H7 (cell line): ENCODE measurements at regions not wholly inside any gene's neighbourhood (a gene's known extent, or its start where the extent isn't known, plus 50 kb on each side); places are given as distances from the start of the nearest gene placed in this dataset.
"Not testable (repeated sequence)": the region's sequence is repeated elsewhere in the genome, so short reads cannot be mapped to it uniquely, and the experiment has no call there.

ENCODE experiments used
- DNase-seq: peaks from one replicate; pipeline ENCODE4 v3.0.0; 2012
- H3K27me3 ChIP-seq: 2 replicates; pipeline ENCODE4 v1.6.0; 2011; ENCODE audit warnings: mild to moderate bottlenecking, low read length; ENCODE audit not compliant: control insufficient read depth, insufficient read depth
- H3K36me3 ChIP-seq: replicated peaks from 2 replicates; pipeline ENCODE4 v1.5.1; 2011; ENCODE audit warnings: low read length; ENCODE audit not compliant: control insufficient read depth, insufficient read depth
- H3K4me3 ChIP-seq: 2 replicates; pipeline ENCODE4 v1.5.1; 2011; ENCODE audit warnings: low read depth, mild to moderate bottlenecking, control low read depth, low read length, moderate library complexity; ENCODE audit not compliant: insufficient read depth

DNA sequence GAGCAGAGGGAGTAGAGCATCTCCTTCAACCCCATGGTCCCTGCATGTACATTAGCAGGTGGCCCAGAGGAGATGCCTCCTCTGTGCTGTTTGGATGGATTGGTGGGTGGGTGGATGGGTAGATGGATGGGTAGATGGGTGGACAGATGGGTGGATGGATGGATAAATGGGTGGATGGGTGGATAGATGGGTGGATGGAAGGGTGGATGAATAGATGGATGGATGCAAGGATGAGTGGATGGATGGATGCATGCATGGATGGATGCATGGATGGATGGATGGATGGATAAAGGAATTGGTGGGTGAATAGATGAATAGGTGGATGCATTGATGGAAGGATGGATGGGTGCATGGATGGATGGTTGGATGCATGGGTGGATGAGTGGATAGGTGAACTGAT, 136.5 kb downstream of the NPIPB11 start:
- H3K27me3 ChIP-seq, DNase-seq: not testable (repeated sequence)

GRCh38 chr16:29269192-29269811, 137.2 kb downstream of the NPIPB11 start:
- H3K4me3 ChIP-seq, DNase-seq: not testable (repeated sequence)

More for the DNA sequence above, 136.5 kb downstream of the NPIPB11 start:
- H3K4me3 ChIP-seq, H3K36me3 ChIP-seq: not testable (repeated sequence)

DNA sequence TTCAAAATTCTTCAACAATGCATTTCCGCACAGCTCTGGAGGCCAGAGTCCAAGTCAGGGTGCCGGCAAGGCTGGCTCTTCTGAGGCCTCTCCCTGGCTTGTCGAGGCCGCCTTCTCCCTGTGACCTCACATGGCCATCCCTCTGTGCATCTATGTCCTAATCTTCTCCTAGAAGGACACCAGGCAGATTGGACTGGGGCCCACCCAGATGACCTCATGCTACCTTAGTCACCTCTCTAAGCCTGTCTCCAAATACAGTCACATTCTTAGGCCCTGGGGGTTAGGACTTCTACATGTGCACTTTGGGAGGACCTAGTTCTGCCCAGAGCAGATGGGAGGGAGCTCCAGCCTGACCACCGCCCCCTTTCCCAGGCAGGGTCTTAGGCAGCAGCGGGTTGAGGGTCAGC, 137.7 kb downstream of the NPIPB11 start:
- not testable (repeated sequence) for DNase-seq, H3K36me3 ChIP-seq, H3K4me3 ChIP-seq, H3K27me3 ChIP-seq

More at GRCh38 chr16:29269192-29269811, 137.2 kb downstream of the NPIPB11 start:
- H3K27me3 ChIP-seq, H3K36me3 ChIP-seq: not testable (repeated sequence)

DNA sequence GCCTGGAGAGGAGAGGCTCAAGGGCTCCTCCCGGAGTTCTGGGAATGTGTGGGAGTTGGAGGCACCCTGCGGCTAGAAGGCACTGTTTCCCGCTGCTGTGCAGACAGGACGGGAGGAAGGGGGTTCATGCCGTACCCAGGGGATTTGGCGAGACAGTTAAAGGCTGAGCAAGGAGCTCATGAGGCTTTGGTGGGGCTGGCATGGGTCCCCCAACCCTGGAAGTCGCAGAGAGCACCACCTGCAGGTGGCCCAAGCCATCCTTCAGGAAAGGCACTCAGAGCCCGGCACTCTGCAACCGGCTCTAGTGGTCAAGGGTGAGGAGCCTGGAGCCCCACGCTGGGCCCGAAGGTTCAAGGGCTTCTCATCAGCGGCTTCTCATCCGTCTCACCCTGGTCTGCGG, 138.2 kb downstream of the NPIPB11 start:
- not testable (repeated sequence) for H3K4me3 ChIP-seq, H3K27me3 ChIP-seq, H3K36me3 ChIP-seq
- peak; percentile 42 for DNase-seq

DNA sequence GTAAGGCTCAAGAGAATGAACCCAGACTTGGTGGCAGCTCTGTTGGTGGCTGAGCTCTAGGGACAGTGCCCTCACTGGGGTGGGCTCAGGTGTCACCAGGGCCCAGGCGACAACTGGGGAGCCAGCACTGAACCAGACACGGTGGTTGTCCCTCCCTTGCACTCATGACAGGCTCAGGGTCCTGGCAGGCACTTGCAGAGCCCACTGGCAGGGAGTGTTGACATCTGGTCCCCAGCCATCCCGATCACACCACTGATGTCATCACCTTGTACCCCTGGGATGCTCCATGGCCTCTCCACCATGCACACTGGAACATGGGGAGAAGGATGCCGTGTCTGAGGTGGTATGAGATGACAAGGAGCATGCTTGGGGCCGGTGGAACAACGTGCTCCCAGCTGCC, 138.6 kb downstream of the NPIPB11 start:
- DNase-seq, H3K27me3 ChIP-seq, H3K4me3 ChIP-seq, H3K36me3 ChIP-seq: not testable (repeated sequence)

DNA sequence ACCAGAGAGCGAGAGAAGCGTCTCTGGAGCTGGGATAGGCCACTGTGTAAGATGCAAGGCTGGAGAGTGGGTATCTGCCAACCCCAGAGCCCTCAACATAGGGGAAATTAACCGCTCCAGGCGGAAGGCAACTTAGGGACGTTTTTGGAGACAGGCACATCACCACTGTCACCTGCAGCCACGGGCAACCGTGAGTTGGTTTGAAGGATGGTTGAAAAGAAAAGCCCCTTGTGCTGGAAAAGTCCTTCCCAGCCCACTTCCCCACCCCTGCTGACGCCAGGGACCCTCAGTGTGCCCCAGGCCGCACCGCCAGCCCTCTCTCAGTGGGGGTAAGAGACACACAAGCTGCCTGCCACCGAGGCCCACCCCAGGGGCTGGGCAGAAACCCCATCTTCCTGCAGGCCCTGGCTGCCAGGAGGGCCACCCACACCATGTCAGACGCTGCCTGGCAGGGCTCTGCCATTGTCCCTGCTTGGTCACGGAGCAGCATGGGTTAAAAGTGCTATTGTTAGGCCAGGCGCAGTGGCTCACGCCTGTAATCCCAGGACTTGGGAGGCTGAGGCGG, 139.4 kb downstream of the NPIPB11 start:
- H3K36me3 ChIP-seq, H3K27me3 ChIP-seq, DNase-seq, H3K4me3 ChIP-seq: not testable (repeated sequence)

- H3K27me3 ChIP-seq, DNase-seq, H3K36me3 ChIP-seq, H3K4me3 ChIP-seq: not testable (repeated sequence)
Measured at GRCh38 chr16:29266612-29267011, 139.9 kb downstream of the NPIPB11 start.

DNA sequence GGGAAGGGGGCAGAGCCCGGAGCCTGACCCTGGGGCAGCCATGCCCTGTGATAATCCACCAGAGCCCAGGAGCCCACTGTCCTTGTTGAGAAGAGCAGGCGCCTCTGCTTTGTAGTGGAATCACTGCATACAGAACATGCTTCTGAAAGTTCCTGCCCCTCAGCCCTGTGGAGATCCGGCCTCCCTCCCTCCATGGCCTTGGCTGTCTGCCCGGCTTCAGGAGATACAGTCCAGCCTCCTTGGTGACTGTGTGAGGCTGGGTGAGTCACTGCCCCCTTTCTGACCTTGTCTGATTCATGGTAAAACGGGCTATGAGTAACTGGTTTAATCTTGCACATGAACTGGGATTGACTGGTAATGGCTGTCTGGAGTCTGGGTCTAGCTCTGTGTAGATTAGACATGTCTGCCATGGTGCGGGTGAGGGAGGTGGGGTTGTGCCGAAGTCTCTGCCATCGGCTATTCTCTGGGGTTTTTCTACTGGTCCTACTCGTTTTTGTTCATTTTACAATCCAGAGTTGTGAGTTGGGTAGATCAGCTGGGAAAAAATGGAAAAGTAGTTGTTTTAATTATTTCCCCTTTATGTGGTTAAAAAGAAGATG, 141.2 kb downstream of the NPIPB11 start:
- not testable (repeated sequence) for DNase-seq, H3K27me3 ChIP-seq, H3K4me3 ChIP-seq, H3K36me3 ChIP-seq

DNA sequence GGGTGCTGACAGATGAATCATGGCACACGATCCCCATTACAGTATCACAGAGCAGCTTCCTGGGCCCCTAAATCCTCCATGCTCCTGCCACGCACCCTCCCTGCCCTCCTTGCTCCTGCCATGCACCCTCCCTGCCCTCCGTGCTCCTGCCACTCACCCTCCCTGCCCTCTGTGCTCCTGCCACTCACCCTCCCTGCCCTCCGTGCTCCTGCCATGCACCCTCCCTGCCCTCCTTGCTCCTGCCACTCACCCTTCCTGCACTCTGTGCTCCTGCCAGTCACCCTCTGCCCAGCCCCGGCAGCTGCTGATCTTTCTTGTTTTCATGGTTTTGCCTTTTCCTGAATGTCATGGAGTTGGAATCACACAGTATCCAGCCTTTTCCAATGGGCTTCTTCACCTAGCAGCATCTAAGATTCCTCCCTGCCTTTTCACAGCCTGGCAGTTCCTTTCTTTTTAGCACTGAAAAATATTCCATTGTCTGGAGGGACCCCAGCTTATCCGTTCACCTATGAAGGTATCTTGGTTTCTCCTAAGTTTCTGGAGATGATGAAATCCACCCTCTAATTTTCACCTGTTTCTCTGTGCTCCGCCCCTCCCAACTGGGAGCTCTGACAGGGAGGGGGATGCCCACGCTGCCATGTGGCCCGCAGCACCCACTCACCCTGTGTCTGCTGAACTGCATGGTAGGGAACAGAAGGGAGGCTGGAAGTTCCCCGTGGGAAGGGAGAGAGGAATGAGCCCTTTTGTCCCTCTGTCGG, 142.3 kb downstream of the NPIPB11 start:
- not testable (repeated sequence) for H3K36me3 ChIP-seq, DNase-seq, H3K27me3 ChIP-seq, H3K4me3 ChIP-seq

GRCh38 chr16:29262725-29263124, 143.8 kb downstream of the NPIPB11 start:
- not testable (repeated sequence) for H3K4me3 ChIP-seq, H3K27me3 ChIP-seq, DNase-seq, H3K36me3 ChIP-seq

DNA sequence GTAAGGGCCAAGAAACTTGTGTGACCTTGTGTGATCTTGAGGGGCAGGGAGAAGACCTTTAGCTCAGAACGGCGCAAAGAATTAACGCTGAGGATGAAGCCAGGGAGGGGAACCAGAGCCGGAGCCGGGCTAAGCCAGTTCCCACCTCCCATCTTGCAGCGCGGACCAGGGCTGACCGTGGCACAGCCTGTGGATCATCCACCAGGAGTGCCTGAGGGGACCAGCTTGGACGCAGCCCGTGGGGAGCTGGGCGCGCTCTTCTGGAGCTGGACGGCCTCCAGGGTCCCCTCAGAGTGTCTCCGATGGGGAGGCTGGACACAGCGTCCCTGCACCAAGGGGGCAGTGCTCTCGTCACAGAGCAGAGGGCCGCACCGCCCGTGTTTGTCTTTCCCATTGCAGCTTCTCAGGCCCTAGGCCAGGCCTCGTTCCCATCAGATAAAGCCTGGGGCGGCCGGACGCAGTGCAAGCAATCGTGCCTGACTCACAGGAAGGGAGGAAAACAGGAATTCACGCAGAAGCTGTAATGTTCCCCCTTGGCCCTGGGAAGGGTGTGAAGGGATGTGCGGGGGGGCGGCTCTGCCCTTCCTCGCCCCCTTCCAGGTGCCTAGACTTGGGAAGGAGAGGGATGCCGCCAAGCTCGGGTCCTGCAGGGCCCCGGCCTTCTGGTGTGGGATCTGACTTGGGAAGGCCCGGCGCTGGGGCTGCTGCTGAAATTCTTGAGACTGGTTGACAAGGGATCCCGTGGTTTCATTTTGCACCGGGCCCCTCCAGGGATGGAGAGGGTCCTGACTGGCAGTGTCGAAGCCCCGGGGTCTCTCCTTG, 144.9 kb downstream of the NPIPB11 start:
- H3K27me3 ChIP-seq, H3K4me3 ChIP-seq, H3K36me3 ChIP-seq, DNase-seq: not testable (repeated sequence)

GRCh38 chr16:29260683-29261426, 145.7 kb downstream of the NPIPB11 start:
- not testable (repeated sequence) for DNase-seq, H3K4me3 ChIP-seq, H3K27me3 ChIP-seq, H3K36me3 ChIP-seq

- not testable (repeated sequence) for H3K4me3 ChIP-seq, H3K27me3 ChIP-seq, DNase-seq, H3K36me3 ChIP-seq
Measured at GRCh38 chr16:29259635-29260457, 146.7 kb downstream of the NPIPB11 start.
